K562 (cell line): ENCODE measurements at regions not wholly inside any gene's neighbourhood (a gene's known extent, or its start where the extent isn't known, plus 50 kb on each side); places are given as distances from the start of the nearest gene placed in this dataset.

Experiments used
- ATAC-seq: fragments of 200-7000 bp; cut with Tn5 transposase; 3 replicates; pipeline ENCODE4 v1.9.1; 2020; ENCODE audit warnings: moderate library complexity
- BruUV-seq: library from RNA; stranded (reverse); fragments of 400-500 nt; replicated peaks from 2 replicates; lab custom pipeline; 2021; lab: Mats Ljungman, UMichigan
- CTCF ChIA-PET: fragments of 300-600 bp; formaldehyde crosslinking; extraction: SDS; loops from one replicate; lab custom pipeline; 2021; ENCODE audit warnings: low intra/inter-chr PET ratio; lab: Yijun Ruan, JAX
- POLR2A ChIA-PET: fragments of 300-600, 350-650 bp; sonication (Branson Sonifier 250); formaldehyde crosslinking; extraction: SDS; loops from one replicate; lab custom pipeline; 2021; ENCODE audit warnings: antibody characterized with exemption, inconsistent platforms; lab: Yijun Ruan, JAX
- DNase-seq, 4 experiments: peaks; one replicate each; pipeline versions ENCODE4 v3.0.0 to v3.0.0-alpha.2; 2011 to 2018; ENCODE audit warnings: low spot score in 3 of 4, mixed read lengths in 3 of 4; ENCODE audit errors: extremely low read depth in 1 of 4
- FAIRE-seq: peaks from 2 replicates; lab custom pipeline; 2011; peaks lifted over from hg19 to GRCh38; lab: Jason Lieb, UNC
- H2AFZ ChIP-seq: 2 replicates; pipeline ENCODE4 v1.6.0; 2011; ENCODE audit warnings: low read depth, low read length, control low read depth, inconsistent platforms
- H3K27ac ChIP-seq: fragments of 200-600 bp; 3 replicates; pipeline ENCODE4 v1.8.0; 2011; ENCODE audit warnings: low read depth, mild to moderate bottlenecking, control low read depth, inconsistent platforms, low read length, moderate library complexity, mixed read lengths; ENCODE audit errors: extremely low read depth
- H3K27me3 ChIP-seq, 2 experiments: fragments of 300-600 bp in 1 of 2; 2 replicates in 1 of 2; 3 replicates in 1 of 2; pipeline versions ENCODE4 v1.6.0 to v1.8.0; 2011; ENCODE audit warnings: inconsistent platforms in 2 of 2, low read length in 2 of 2, mild to moderate bottlenecking in 1 of 2, mixed read lengths in 1 of 2, moderate library complexity in 1 of 2; ENCODE audit not compliant: control insufficient read depth in 2 of 2, insufficient read depth in 2 of 2
- H3K36me3 ChIP-seq: fragments of 300-600 bp; 3 replicates; pipeline ENCODE4 v1.8.0; 2011; ENCODE audit warnings: mild to moderate bottlenecking, low read length, inconsistent platforms; ENCODE audit not compliant: control insufficient read depth, insufficient read depth
- H3K4me1 ChIP-seq, 2 experiments: fragments of 200-600 bp in 1 of 2; replicated peaks in 1 of 2; 2 replicates in 1 of 2; 3 replicates in 1 of 2; pipeline versions ENCODE4 v1.5.1 to v1.8.0; 2011; ENCODE audit warnings: inconsistent platforms in 2 of 2, low read length in 2 of 2, mild to moderate bottlenecking in 1 of 2, mixed read lengths in 1 of 2, moderate library complexity in 1 of 2; ENCODE audit not compliant: control insufficient read depth in 2 of 2, insufficient read depth in 2 of 2
- H3K4me2 ChIP-seq: 2 replicates; pipeline ENCODE4 v1.6.1; 2011; ENCODE audit warnings: low read length, control low read depth, inconsistent platforms, mixed read lengths; ENCODE audit not compliant: insufficient read depth
- H3K4me3 ChIP-seq: fragments of 200-600 bp; sonication (generic), shearing (Covaris generic); 2 replicates; pipeline ENCODE4 v1.5.1; 2016; ENCODE audit warnings: control low read depth, inconsistent platforms
- H3K79me2 ChIP-seq: fragments of 200-600 bp; 3 replicates; pipeline ENCODE4 v1.8.0; 2011; ENCODE audit warnings: low read length, inconsistent platforms; ENCODE audit not compliant: control insufficient read depth, insufficient read depth
- H3K9ac ChIP-seq, 2 experiments: 2 replicates each; pipeline versions ENCODE4 v1.6.0 to v1.6.1; 2011; ENCODE audit warnings: low read depth in 2 of 2, low read length in 2 of 2, control low read depth in 1 of 2, inconsistent platforms in 1 of 2, mild to moderate bottlenecking in 1 of 2, mixed read lengths in 1 of 2; ENCODE audit not compliant: insufficient read depth in 1 of 2
- H3K9me1 ChIP-seq: one replicate; pipeline ENCODE4 v1.6.0; 2011; ENCODE audit warnings: inconsistent platforms, mild to moderate bottlenecking, low read length, moderate library complexity; ENCODE audit not compliant: control insufficient read depth, insufficient read depth
- H3K9me3 ChIP-seq: replicated peaks from 2 replicates; pipeline ENCODE4 v1.5.1; 2011; ENCODE audit warnings: low read depth, low read length, inconsistent platforms; ENCODE audit not compliant: control insufficient read depth, insufficient read depth
- H4K20me1 ChIP-seq: replicated peaks from 2 replicates; pipeline ENCODE4 v1.6.1; 2011; ENCODE audit warnings: low read length, inconsistent platforms, mixed read lengths; ENCODE audit not compliant: control insufficient read depth, insufficient read depth
- ATF4 ChIP-seq: fragments of 450-650 bp; formaldehyde crosslinking; IDR thresholded peaks from 2 replicates; pipeline ENCODE4 v1.4.0; 2022; ENCODE audit warnings: mild to moderate bottlenecking, moderate library complexity
- E2F1 ChIP-seq: sonication (generic); formaldehyde crosslinking; IDR thresholded peaks from 2 replicates; pipeline ENCODE4 v1.8.1; 2023; ENCODE audit warnings: mild to moderate bottlenecking, missing genetic modification reagents, moderate library complexity
- FIP1L1 ChIP-seq: fragments of 200-400 bp; formaldehyde crosslinking; IDR thresholded peaks from 2 replicates; pipeline ENCODE4 v1.6.1; 2018; ENCODE audit warnings: mild to moderate bottlenecking, low read depth, low read length; ENCODE audit not compliant: poor library complexity, severe bottlenecking
- MCM3 ChIP-seq: fragments of 450-650 bp; IDR thresholded peaks from 2 replicates; pipeline ENCODE4 v1.6.1; 2016
- POLR3G ChIP-seq: IDR thresholded peaks from 2 replicates; pipeline ENCODE4 v1.6.1; 2011; ENCODE audit not compliant: insufficient read length, insufficient replicate concordance; ENCODE audit errors: extremely low read depth
- PRPF4 ChIP-seq: fragments of 200-400 bp; formaldehyde crosslinking; IDR thresholded peaks from one replicate; pipeline ENCODE4 v1.6.1; 2017; ENCODE audit warnings: low read length, low read depth, mild to moderate bottlenecking; ENCODE audit not compliant: insufficient read depth, poor library complexity, severe bottlenecking
- SUPT5H ChIP-seq: fragments of 450-650 bp; IDR thresholded peaks from 2 replicates; pipeline ENCODE4 v1.6.1; 2016
- TCF7L2 ChIP-seq: fragments of 150-350 bp; IDR thresholded peaks from 2 replicates; pipeline ENCODE4 v1.6.1; 2016; ENCODE audit warnings: low read depth, mild to moderate bottlenecking, low read length, moderate library complexity
- ZNF316 ChIP-seq: fragments of 450-650 bp; IDR thresholded peaks from 2 replicates; pipeline ENCODE4 v1.6.1; 2016
- in situ Hi-C: fragments of 300-500 bp; cut with MboI; formaldehyde crosslinking; loops from 4 replicates; pipeline ENCODE4 v1.15.0; 2018; ENCODE audit warnings: inconsistent platforms, mixed read lengths
- intact Hi-C: fragments of 100-400 bp; cut with micrococcal nuclease; formaldehyde crosslinking; loops from 2 replicates; pipeline ENCODE4 v1.14.2; 2022
- TF ChIP-seq, protein P1 (sequence below): IDR thresholded peaks from 2 replicates; pipeline ENCODE4 v1.6.1; 2014; ENCODE audit warnings: antibody characterized with exemption

DNA sequence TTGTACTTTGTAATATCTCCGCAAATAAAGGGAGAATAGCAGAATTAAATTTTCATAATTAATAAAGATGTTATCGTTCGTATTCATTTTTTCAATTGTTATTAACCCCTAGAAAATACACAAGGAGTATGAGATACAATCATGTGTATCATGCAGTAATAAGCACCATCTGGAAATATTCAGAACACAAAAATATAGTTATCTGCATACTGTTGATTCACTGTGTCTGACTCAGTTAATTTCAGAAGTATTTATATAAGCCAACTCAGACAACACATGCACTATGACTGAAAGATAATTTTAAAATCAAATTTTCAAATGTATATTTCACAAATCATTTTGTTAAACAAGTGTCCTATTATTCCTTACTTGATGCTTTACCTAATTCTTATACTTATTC, 1954.8 kb downstream of the ARAP2 start (continued):
- TF ChIP-seq, protein P1, sequence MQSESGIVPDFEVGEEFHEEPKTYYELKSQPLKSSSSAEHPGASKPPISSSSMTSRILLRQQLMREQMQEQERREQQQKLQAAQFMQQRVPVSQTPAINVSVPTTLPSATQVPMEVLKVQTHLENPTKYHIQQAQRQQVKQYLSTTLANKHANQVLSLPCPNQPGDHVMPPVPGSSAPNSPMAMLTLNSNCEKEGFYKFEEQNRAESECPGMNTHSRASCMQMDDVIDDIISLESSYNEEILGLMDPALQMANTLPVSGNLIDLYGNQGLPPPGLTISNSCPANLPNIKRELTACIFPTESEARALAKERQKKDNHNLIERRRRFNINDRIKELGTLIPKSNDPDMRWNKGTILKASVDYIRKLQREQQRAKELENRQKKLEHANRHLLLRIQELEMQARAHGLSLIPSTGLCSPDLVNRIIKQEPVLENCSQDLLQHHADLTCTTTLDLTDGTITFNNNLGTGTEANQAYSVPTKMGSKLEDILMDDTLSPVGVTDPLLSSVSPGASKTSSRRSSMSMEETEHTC, result no peak
- TF ChIP-seq E2F1 (CRISPR knock-in tag), result no peak
- TF ChIP-seq SUPT5H, result no peak
- no peak for TF ChIP-seq PRPF4
- TF ChIP-seq FIP1L1, result no peak
- no peak for TF ChIP-seq MCM3
- TF ChIP-seq TCF7L2, result no peak

GRCh38 chr4:34289962-34290361, 1954.4 kb downstream of the ARAP2 start:
- Histone ChIP-seq H3K9ac (no peak overlapping the region), H3K27me3 (no peaks in the 10 kb centered on the region), H2AFZ (no peak overlapping the region), H3K4me1 (no peaks in the 10 kb centered on the region), H3K4me2 (no peak overlapping the region), H3K9me3 (no peaks in the 10 kb centered on the region; the same call in 1 of the 2 replicates), H3K27ac (no peak overlapping the region), H4K20me1 (no peaks in the 10 kb centered on the region), H3K36me3 (no peaks in the 10 kb centered on the region; the same call in 2 of the 3 replicates), H3K9me1 (no peaks in the 10 kb centered on the region), H3K79me2 (no peaks in the 10 kb centered on the region), H3K4me3 (no peak overlapping the region)
- no peak for ATAC-seq
- in situ Hi-C loops (no loop called here), intact Hi-C loops (no loop called here)
- no peak for FAIRE-seq
- no peak for TF ChIP-seq ATF4 (CRISPR knock-in tag)
- TF ChIP-seq ZNF316, result peak; percentile 59
- no peak for TF ChIP-seq POLR3G
- ChIA-PET POLR2A (no interaction called here), CTCF (no interaction called here)
- no peak for DNase-seq
- BruUV-seq, result no TSS peak
